LNCaP clone FGC (cell line): ENCODE measurements at regions not wholly inside any gene's neighbourhood (a gene's known extent, or its start where the extent isn't known, plus 50 kb on each side); places are given as distances from the start of the nearest gene placed in this dataset.

Experiments
- DNase-seq: peaks from one replicate; pipeline ENCODE4 v3.0.0-alpha.2; 2011; ENCODE audit warnings: low read depth
- H3K4me3 ChIP-seq: 2 replicates; pipeline ENCODE4 v1.5.1; 2011; ENCODE audit warnings: mild to moderate bottlenecking, low read depth, low read length, control low read depth
- TF ChIP-seq, protein P1 (sequence below): IDR thresholded peaks from 2 replicates; pipeline ENCODE4 v1.5.1; 2012; ENCODE audit warnings: mild to moderate bottlenecking; ENCODE audit not compliant: control insufficient read depth, insufficient read depth; ENCODE audit errors: extremely low read depth

DNA sequence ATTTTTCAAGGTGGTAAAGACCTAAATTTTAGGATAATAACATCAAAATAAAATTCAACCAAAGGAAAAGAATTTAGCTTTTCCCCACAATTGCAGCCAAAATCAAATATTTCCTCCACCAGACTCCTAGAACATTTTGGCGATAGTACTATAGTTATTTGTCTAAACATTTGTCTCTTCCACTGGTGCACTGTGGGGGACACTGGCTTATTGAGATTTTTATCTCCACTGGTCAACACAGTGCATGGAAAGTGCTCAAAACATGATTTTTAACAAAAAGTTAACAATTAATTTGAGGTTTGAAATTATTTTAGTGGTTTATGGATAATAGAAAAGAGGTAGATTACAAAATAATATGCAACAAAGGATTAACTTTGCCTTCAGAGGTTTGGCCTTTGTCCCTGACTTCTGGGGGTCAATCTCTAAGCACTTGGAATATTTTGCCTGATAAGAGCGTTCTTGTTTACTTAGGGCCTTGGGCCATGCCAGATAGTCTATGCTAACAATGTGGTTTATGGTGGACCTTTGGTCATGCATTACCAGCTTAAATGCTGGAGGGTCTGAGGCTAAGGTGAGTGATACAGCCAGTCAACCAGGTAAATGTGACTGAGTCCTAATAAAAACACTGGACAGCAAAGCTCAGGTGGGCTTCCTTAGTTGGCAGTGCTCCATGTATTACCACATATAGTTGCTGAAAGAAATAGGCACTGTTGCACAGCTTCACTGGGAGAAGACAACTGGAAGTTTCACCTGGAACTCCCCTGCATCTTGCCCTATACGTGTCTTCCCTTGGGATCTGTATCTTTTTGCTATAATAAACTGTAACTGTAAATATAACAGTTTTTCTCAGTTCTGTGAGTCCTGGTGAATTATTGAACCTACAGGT is 67.2 kb upstream of the SATB2 start:
- TF ChIP-seq, protein P1, sequence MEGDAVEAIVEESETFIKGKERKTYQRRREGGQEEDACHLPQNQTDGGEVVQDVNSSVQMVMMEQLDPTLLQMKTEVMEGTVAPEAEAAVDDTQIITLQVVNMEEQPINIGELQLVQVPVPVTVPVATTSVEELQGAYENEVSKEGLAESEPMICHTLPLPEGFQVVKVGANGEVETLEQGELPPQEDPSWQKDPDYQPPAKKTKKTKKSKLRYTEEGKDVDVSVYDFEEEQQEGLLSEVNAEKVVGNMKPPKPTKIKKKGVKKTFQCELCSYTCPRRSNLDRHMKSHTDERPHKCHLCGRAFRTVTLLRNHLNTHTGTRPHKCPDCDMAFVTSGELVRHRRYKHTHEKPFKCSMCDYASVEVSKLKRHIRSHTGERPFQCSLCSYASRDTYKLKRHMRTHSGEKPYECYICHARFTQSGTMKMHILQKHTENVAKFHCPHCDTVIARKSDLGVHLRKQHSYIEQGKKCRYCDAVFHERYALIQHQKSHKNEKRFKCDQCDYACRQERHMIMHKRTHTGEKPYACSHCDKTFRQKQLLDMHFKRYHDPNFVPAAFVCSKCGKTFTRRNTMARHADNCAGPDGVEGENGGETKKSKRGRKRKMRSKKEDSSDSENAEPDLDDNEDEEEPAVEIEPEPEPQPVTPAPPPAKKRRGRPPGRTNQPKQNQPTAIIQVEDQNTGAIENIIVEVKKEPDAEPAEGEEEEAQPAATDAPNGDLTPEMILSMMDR, result no peak
- no peak for DNase-seq
- H3K4me3 ChIP-seq, result no peak overlapping the region

DNA sequence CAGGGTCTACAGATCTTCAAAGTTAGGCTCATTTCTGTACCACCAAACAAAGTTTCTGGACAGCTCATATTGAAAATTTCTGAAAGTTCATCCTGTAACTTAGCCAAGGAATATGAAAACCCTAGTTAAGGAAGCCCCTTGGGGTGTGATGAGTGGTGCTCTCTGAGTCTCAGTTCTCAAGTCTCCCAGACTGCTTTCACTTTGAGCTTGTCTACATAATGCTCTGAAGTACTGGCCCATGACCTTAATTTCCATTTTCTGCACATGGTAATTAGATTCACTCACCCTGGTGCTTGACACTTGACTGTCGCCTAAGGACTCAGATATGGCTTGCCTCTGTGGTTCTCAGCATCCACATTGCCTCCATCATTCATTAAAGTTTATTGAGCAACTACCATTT is 51.7 kb upstream of the SATB2 start:
- TF ChIP-seq, protein P1, result no peak
- no peak overlapping the region for H3K4me3 ChIP-seq
- DNase-seq, result no peak
